Endothelial cell of umbilical vein (primary cell): ENCODE measurements at regions not wholly inside any gene's neighbourhood (a gene's known extent, or its start where the extent isn't known, plus 50 kb on each side); places are given as distances from the start of the nearest gene placed in this dataset.

ENCODE experiments used
- FOS ChIP-seq: IDR thresholded peaks from 2 replicates; pipeline ENCODE4 v1.6.1; 2011; ENCODE audit warnings: mild to moderate bottlenecking, low read length, moderate library complexity, borderline replicate concordance; ENCODE audit not compliant: insufficient read depth
- GATA2 ChIP-seq: IDR thresholded peaks from 2 replicates; pipeline ENCODE4 v1.7.0; 2011; ENCODE audit warnings: low read depth, mild to moderate bottlenecking, moderate library complexity, mixed read lengths, low read length; ENCODE audit not compliant: insufficient read length, insufficient read depth
- JUN ChIP-seq: IDR thresholded peaks from 2 replicates; pipeline ENCODE4 v1.6.1; 2011; ENCODE audit warnings: borderline replicate concordance, low read depth; ENCODE audit not compliant: insufficient read length, insufficient read depth
- POLR2A ChIP-seq: IDR thresholded peaks from 2 replicates; pipeline ENCODE4 v1.6.1; 2012; ENCODE audit warnings: low read depth, mild to moderate bottlenecking, control low read depth, low read length
- POLR2AphosphoS5 ChIP-seq: IDR thresholded peaks from 2 replicates; pipeline ENCODE4 v1.6.1; 2012; ENCODE audit warnings: low read depth, mild to moderate bottlenecking, control low read depth, low read length, moderate library complexity; ENCODE audit not compliant: insufficient read depth
- TF ChIP-seq, protein P1 (sequence below), 2 donors: IDR thresholded peaks; 1 replicate in 1 of 2; 2 replicates in 1 of 2; pipeline ENCODE4 v1.5.1; 2011; ENCODE audit warnings: low read length in 2 of 2, mild to moderate bottlenecking in 2 of 2, moderate library complexity in 2 of 2, control low read depth in 1 of 2, inconsistent platforms in 1 of 2, low read depth in 1 of 2; ENCODE audit not compliant: insufficient read depth in 1 of 2; ENCODE audit errors: extremely low read depth in 1 of 2

DNA sequence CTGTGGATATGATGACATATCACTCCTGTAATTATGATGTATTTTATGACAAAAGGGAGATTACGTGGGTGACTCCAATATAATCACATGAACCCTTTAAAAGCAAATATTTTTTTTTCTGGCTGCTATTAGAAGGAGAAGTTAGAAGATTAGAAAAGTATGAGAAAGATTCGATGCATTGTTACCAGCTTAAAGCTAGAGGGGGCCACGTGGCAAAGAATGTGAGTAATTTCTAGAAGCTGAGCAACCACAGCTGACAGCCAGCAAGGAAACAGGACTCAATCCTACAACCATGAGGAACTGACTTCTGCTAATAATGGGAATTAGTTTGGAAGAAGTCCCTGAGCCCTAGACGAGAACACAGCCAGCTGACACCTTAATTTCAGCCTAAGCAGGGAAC lies 56.3 kb upstream of the C1orf87 start:
- TF ChIP-seq POLR2AphosphoS5 (no peak), POLR2A (no peak), JUN (no peak), FOS (no peak), GATA2 (no peak)
- TF ChIP-seq, protein P1, sequence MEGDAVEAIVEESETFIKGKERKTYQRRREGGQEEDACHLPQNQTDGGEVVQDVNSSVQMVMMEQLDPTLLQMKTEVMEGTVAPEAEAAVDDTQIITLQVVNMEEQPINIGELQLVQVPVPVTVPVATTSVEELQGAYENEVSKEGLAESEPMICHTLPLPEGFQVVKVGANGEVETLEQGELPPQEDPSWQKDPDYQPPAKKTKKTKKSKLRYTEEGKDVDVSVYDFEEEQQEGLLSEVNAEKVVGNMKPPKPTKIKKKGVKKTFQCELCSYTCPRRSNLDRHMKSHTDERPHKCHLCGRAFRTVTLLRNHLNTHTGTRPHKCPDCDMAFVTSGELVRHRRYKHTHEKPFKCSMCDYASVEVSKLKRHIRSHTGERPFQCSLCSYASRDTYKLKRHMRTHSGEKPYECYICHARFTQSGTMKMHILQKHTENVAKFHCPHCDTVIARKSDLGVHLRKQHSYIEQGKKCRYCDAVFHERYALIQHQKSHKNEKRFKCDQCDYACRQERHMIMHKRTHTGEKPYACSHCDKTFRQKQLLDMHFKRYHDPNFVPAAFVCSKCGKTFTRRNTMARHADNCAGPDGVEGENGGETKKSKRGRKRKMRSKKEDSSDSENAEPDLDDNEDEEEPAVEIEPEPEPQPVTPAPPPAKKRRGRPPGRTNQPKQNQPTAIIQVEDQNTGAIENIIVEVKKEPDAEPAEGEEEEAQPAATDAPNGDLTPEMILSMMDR (IDR thresholded peaks at IDR 0.05; ENCODE audit: extremely low read depth in 1 of 2, insufficient read depth in 1 of 2, low read depth in 1 of 2, low read length in 2 of 2), result no peak
